Chondrocyte (in vitro differentiated cells): ENCODE measurements at regions not wholly inside any gene's neighbourhood (a gene's known extent, or its start where the extent isn't known, plus 50 kb on each side); places are given as distances from the start of the nearest gene placed in this dataset.
A peak's percentile ranks its signal among the peaks of the same experiment; 100 is the strongest.

Experiments used
- DNase-seq: peaks from one replicate; pipeline ENCODE4 v3.0.0; 2021; ENCODE audit warnings: mixed read lengths, low spot score
- H3K27ac Mint-ChIP-seq: one replicate; pipeline ENCODE4 v1.8.0; 2021; ENCODE audit warnings: mild to moderate bottlenecking, moderate library complexity, mixed read lengths; ENCODE audit not compliant: unreplicated experiment
- H3K27me3 Mint-ChIP-seq: 2 replicates; pipeline ENCODE4 v1.8.0; 2021; ENCODE audit warnings: low read depth, mixed read lengths
- H3K36me3 Mint-ChIP-seq: 2 replicates; pipeline ENCODE4 v1.8.0; 2021; ENCODE audit warnings: low read depth, mixed read lengths
- H3K4me1 Mint-ChIP-seq: 2 replicates; pipeline ENCODE4 v1.8.0; 2021; ENCODE audit warnings: low read depth, mild to moderate bottlenecking, mixed read lengths
- H3K4me3 Mint-ChIP-seq: one replicate; pipeline ENCODE4 v1.8.0; 2021; ENCODE audit warnings: mild to moderate bottlenecking, moderate library complexity, mixed read lengths; ENCODE audit not compliant: unreplicated experiment
- H3K9me3 Mint-ChIP-seq: 2 replicates; pipeline ENCODE4 v1.8.0; 2021; ENCODE audit warnings: low read depth, mixed read lengths
- TF ChIP-seq, protein P1 (sequence below): fragments of 200-600 bp; sonication (generic); IDR thresholded peaks from 2 replicates; pipeline ENCODE4 v1.5.0; 2021; ENCODE audit warnings: antibody characterized with exemption, mild to moderate bottlenecking, moderate library complexity

DNA sequence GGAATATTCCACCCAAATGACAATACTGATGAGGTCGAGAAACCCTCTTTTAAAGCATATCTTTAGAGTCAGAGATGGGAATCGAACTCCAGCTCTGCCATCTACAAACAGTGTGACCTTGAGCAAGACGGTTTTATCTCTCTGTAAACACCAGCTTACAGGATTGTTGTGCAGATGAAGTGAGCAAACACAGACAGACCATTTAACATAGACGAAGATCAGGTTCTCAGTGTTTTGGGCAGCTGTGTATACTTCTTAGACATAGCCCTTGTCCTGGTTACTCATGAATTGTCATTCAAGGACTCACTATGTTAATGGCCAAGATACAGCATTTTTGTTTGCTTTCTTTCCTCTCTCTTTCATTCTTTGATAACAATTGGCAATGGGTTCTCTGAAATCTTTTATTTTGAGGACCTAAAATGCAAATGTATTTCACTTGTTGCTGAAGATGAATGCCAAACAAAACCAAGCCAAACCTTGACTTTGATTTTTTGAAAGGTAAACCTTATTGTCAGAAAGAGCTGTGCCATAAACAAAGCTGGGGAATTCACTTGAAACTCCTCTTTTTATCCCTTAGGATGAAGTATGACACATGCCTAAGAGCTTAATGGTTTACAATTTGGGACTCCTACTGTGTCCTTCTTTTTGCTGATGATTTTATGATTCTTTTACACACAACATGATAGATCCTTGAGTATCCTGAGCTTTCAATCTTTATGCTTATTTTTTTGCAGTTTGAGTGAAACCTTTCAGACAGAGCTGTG lies 250.0 kb upstream of the PDZRN3 start:
- peaks cover 5% of the 10 kb centered on the region for H3K27me3 Mint-ChIP-seq
- no peaks in the 10 kb centered on the region for H3K36me3 Mint-ChIP-seq
- H3K4me1 Mint-ChIP-seq = no peaks in the 10 kb centered on the region
- no peak for DNase-seq
- no peaks in the 10 kb centered on the region for H3K9me3 Mint-ChIP-seq
- TF ChIP-seq, protein P1, sequence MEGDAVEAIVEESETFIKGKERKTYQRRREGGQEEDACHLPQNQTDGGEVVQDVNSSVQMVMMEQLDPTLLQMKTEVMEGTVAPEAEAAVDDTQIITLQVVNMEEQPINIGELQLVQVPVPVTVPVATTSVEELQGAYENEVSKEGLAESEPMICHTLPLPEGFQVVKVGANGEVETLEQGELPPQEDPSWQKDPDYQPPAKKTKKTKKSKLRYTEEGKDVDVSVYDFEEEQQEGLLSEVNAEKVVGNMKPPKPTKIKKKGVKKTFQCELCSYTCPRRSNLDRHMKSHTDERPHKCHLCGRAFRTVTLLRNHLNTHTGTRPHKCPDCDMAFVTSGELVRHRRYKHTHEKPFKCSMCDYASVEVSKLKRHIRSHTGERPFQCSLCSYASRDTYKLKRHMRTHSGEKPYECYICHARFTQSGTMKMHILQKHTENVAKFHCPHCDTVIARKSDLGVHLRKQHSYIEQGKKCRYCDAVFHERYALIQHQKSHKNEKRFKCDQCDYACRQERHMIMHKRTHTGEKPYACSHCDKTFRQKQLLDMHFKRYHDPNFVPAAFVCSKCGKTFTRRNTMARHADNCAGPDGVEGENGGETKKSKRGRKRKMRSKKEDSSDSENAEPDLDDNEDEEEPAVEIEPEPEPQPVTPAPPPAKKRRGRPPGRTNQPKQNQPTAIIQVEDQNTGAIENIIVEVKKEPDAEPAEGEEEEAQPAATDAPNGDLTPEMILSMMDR = no peak
- H3K27ac Mint-ChIP-seq = no peak overlapping the region
- H3K4me3 Mint-ChIP-seq = no peak overlapping the region

DNA sequence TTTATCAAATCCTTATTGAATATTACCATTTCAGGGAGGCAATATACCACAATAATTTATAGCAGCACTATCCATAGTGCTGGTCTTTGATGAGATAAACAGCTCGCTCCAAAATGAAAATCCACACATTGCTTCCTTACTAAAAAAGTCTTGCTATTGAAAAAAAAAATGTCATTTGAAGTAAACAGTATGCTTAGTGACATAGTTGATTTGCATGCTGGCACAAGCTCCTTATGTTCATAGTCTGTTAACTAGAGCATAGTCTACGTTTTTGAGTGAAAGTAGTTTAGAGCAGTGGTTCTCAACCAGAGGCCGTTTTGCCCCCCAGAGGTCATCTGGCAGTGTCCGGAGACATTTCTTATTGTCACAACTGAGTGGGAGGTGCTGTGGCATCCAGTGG lies 249.4 kb upstream of the PDZRN3 start:
- Mint-ChIP-seq H3K27ac (no peak overlapping the region), H3K4me1 (no peaks in the 10 kb centered on the region), H3K36me3 (no peaks in the 10 kb centered on the region), H3K27me3 (peaks cover 5% of the 10 kb centered on the region), H3K4me3 (no peak overlapping the region), H3K9me3 (no peaks in the 10 kb centered on the region)
- DNase-seq = no peak
- TF ChIP-seq, protein P1 = no peak

DNA sequence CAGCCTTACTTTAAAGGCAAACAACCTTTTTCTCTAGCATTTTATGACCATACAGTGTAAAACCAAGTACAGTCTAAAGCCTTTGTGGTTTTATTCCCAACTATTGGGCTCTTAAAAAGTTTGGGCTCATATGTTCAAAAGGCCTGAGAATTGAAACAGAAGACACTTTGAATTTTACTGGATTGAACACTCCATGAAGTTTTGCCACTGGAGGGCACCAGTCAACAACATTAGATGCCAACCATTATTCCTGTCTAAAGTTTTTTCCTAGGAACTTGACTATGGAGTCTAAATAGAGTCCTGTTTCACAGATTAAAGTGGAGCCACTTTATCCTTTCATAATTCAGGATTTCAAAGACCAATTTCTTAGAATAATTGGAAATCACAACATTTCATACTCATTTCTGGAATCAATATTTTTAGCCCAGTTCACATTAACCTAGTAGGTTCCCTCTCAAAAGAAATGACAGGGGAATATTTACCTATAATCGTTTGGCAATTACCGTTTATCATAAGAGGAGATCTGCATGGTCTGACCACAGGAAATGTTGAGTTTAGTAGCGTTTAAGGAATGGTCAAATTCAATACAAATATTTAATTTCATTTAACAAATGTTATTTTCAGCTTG lies 244.1 kb upstream of the PDZRN3 start:
- peaks cover 7% of the 10 kb centered on the region for H3K27me3 Mint-ChIP-seq
- no peaks in the 10 kb centered on the region for H3K9me3 Mint-ChIP-seq
- no peak overlapping the region for H3K4me3 Mint-ChIP-seq
- no peaks in the 10 kb centered on the region for H3K36me3 Mint-ChIP-seq
- no peak overlapping the region for H3K27ac Mint-ChIP-seq
- H3K4me1 Mint-ChIP-seq = no peaks in the 10 kb centered on the region
- DNase-seq = no peak
- TF ChIP-seq, protein P1 = peak; percentile 93

DNA sequence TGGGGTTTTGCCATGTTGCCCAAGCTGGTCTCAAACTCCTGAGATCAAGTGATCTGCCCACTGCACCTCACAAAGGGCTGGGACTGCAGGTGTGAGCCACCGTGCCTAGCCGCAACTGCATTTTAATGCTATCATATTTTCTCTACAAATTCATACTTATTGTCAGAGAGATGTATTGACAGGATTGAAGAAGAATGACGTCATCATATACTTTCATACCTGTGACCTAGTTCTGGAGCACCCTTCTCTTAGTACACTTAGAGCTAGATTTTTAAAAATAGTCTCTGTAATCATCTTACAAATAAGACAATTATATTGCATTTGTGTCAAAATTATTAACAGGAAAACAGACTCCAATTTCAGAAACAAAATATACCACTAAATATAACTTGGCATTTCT lies 242.8 kb upstream of the PDZRN3 start:
- TF ChIP-seq, protein P1 = no peak
- H3K27me3 Mint-ChIP-seq = peaks cover 6% of the 10 kb centered on the region
- no peaks in the 10 kb centered on the region for H3K9me3 Mint-ChIP-seq
- H3K27ac Mint-ChIP-seq = no peak overlapping the region
- no peaks in the 10 kb centered on the region for H3K4me1 Mint-ChIP-seq
- DNase-seq = no peak
- no peak overlapping the region for H3K4me3 Mint-ChIP-seq
- no peaks in the 10 kb centered on the region for H3K36me3 Mint-ChIP-seq

DNA sequence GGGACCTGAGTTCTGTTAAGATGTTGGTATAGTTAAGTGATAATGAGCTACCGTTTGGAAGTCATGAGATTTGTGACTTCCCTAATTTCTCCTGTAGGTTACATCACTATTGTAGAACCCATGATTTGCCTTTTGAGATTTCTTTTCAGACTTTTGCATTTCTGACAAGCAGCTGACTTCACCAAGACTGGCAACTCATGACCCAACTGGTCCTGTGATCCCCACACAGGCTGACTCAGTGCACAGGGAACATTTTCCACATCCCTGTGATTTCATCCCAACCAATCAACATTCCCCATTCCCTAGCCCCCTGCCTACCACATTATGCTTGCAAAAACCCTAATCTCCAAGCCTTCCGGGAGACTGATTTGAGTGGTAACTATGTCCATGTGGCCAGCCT lies 242.1 kb upstream of the PDZRN3 start:
- Mint-ChIP-seq H3K4me1 (no peaks in the 10 kb centered on the region), H3K27me3 (peaks cover 6% of the 10 kb centered on the region), H3K36me3 (no peaks in the 10 kb centered on the region), H3K27ac (no peak overlapping the region), H3K9me3 (no peaks in the 10 kb centered on the region), H3K4me3 (no peak overlapping the region)
- TF ChIP-seq, protein P1 = no peak
- no peak for DNase-seq
